ENCODE measurements at regions not wholly inside any gene's neighbourhood (a gene's known extent, or its start where the extent isn't known, plus 50 kb on each side); places are given as distances from the start of the nearest gene placed in this dataset.

GRCh38 chr5:89133129-89133528 lies 250.1 kb upstream of the MEF2C start:
- no peak for DNase-seq
- no peak for ATAC-seq
- intact Hi-C loops (cut with DNase I), result no loop called here

GRCh38 chr5:89130851-89131250 lies 247.9 kb upstream of the MEF2C start:
- ATAC-seq (no peak), DNase-seq (no peak)
- intact Hi-C loops (cut with DNase I), result no loop called here

- intact Hi-C loops (cut with DNase I), result no loop called here
- ATAC-seq, result no peak
- DNase-seq, result no peak
Observed at GRCh38 chr5:89129941-89130340, 247.0 kb upstream of the MEF2C start.

- ATAC-seq (no peak), DNase-seq (no peak)
- intact Hi-C loops (cut with DNase I), result no loop called here
Observed at GRCh38 chr5:89128906-89129625, 246.1 kb upstream of the MEF2C start.

- DNase-seq, result no peak
- no peak for ATAC-seq
Observed at GRCh38 chr5:89128092-89128491, 245.1 kb upstream of the MEF2C start.

GRCh38 chr5:89127191-89127590 lies 244.2 kb upstream of the MEF2C start:
- intact Hi-C loops (cut with DNase I), result no loop called here
- DNase-seq (no peak), ATAC-seq (no peak)

More at GRCh38 chr5:89128092-89128491, 245.1 kb upstream of the MEF2C start:
- intact Hi-C loops (cut with DNase I), result no loop called here

- intact Hi-C loops (cut with DNase I), result no loop called here
- ATAC-seq (no peak), DNase-seq (no peak)
Observed at GRCh38 chr5:89125372-89125771, 242.4 kb upstream of the MEF2C start.

- DNase-seq, result no peak
- intact Hi-C loops (cut with DNase I), result no loop called here
- ATAC-seq, result no peak
Observed at GRCh38 chr5:89123581-89123980, 240.6 kb upstream of the MEF2C start.

- peak; percentile 60 to 85 for ATAC-seq
- intact Hi-C loops (cut with DNase I), result no loop called here
- DNase-seq, result peak; percentile 17
Observed at GRCh38 chr5:89120719-89121118, 237.7 kb upstream of the MEF2C start.

GRCh38 chr5:89117124-89117644 lies 234.2 kb upstream of the MEF2C start:
- intact Hi-C loops (cut with DNase I), result no loop called here
- DNase-seq (no peak), ATAC-seq (no peak)

GRCh38 chr5:89110916-89111646 lies 228.1 kb upstream of the MEF2C start:
- intact Hi-C loops (cut with DNase I), result no loop called here
- ATAC-seq (no peak), DNase-seq (no peak)

GRCh38 chr5:89106480-89106879 lies 223.5 kb upstream of the MEF2C start:
- ATAC-seq (no peak), DNase-seq (no peak)

GRCh38 chr5:89105836-89106235 lies 222.9 kb upstream of the MEF2C start:
- ATAC-seq, result no peak
- intact Hi-C loops (cut with DNase I), result no loop called here
- no peak for DNase-seq

More at GRCh38 chr5:89106480-89106879, 223.5 kb upstream of the MEF2C start:
- intact Hi-C loops (cut with DNase I), result no loop called here

- ATAC-seq (no peak), DNase-seq (no peak)
- intact Hi-C loops (cut with DNase I), result no loop called here
Observed at GRCh38 chr5:89105171-89105695, 222.2 kb upstream of the MEF2C start.

GRCh38 chr5:89098199-89098756 lies 215.3 kb upstream of the MEF2C start:
- intact Hi-C loops (cut with DNase I), result no loop called here
- no peak for ATAC-seq
- DNase-seq, result no peak

- DNase-seq (no peak), ATAC-seq (no peak)
- intact Hi-C loops (cut with DNase I), result no loop called here
Observed at GRCh38 chr5:89097103-89097502, 214.1 kb upstream of the MEF2C start.

- no peak for ATAC-seq
- intact Hi-C loops (cut with DNase I), result no loop called here
- no peak for DNase-seq
Observed at GRCh38 chr5:89095341-89095740, 212.4 kb upstream of the MEF2C start.

- DNase-seq (no peak), ATAC-seq (no peak)
- intact Hi-C loops (cut with DNase I), result no loop called here
Observed at GRCh38 chr5:89090037-89090436, 207.1 kb upstream of the MEF2C start.

GRCh38 chr5:89087551-89088318 lies 204.8 kb upstream of the MEF2C start:
- intact Hi-C loops (cut with DNase I), result no loop called here
- ATAC-seq (peak; percentile 38 to 78), DNase-seq (no peak)
